Thoracic aorta (tissue), 2 donors: ENCODE measurements at regions not wholly inside any gene's neighbourhood (a gene's known extent, or its start where the extent isn't known, plus 50 kb on each side); places are given as distances from the start of the nearest gene placed in this dataset.

Source experiments
- ATAC-seq: fragments of 150-250 bp; one replicate; pipeline ENCODE4 v1.8.0; 2017; ENCODE audit warnings: low read depth; ENCODE audit not compliant: insufficient number of reproducible peaks, low FRiP score
- DNase-seq: peaks from one replicate; pipeline ENCODE4 v3.0.0-alpha.2; 2020; ENCODE audit warnings: low spot score
- H3K27ac ChIP-seq, 2 donors: fragments of 200-600 bp; sonication (generic); 1 replicate in 1 of 2; 2 replicates in 1 of 2; pipeline ENCODE4 v1.5.1; 2016; ENCODE audit warnings: mild to moderate bottlenecking in 2 of 2, moderate library complexity in 2 of 2
- H3K27me3 ChIP-seq: fragments of 200-600 bp; sonication (generic); replicated peaks from 2 replicates; pipeline ENCODE4 v1.6.0; 2016; ENCODE audit warnings: mild to moderate bottlenecking; ENCODE audit not compliant: insufficient read depth
- H3K36me3 ChIP-seq: fragments of 200-600 bp; sonication (generic); one replicate; pipeline ENCODE4 v1.5.1; 2016
- H3K4me1 ChIP-seq, 2 donors: fragments of 200-600 bp; sonication (generic); 1 replicate in 1 of 2; 2 replicates in 1 of 2; pipeline versions ENCODE4 v1.5.1 to v1.6.0; 2016; ENCODE audit warnings: low read depth in 2 of 2, mild to moderate bottlenecking in 1 of 2; ENCODE audit not compliant: control insufficient read depth in 1 of 2
- H3K4me3 ChIP-seq: fragments of 200-600 bp; sonication (generic); 2 replicates; pipeline ENCODE4 v1.5.1; 2016; ENCODE audit warnings: mild to moderate bottlenecking
- H3K9me3 ChIP-seq: fragments of 200-600 bp; sonication (generic); 2 replicates; pipeline ENCODE4 v1.5.1; 2016
- TF ChIP-seq, protein P1 (sequence below): fragments of 200-600 bp; sonication (generic); IDR thresholded peaks from one replicate; pipeline ENCODE4 v1.5.1; 2019; ENCODE audit warnings: antibody characterized with exemption

- DNase-seq (no peak), ATAC-seq (no peak)
- no peaks in the 10 kb centered on the region for H3K27me3 ChIP-seq
- H3K4me1 ChIP-seq: peaks cover 0 to 3% of the 10 kb centered on the region in 2 donors
- TF ChIP-seq, protein P1, sequence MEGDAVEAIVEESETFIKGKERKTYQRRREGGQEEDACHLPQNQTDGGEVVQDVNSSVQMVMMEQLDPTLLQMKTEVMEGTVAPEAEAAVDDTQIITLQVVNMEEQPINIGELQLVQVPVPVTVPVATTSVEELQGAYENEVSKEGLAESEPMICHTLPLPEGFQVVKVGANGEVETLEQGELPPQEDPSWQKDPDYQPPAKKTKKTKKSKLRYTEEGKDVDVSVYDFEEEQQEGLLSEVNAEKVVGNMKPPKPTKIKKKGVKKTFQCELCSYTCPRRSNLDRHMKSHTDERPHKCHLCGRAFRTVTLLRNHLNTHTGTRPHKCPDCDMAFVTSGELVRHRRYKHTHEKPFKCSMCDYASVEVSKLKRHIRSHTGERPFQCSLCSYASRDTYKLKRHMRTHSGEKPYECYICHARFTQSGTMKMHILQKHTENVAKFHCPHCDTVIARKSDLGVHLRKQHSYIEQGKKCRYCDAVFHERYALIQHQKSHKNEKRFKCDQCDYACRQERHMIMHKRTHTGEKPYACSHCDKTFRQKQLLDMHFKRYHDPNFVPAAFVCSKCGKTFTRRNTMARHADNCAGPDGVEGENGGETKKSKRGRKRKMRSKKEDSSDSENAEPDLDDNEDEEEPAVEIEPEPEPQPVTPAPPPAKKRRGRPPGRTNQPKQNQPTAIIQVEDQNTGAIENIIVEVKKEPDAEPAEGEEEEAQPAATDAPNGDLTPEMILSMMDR: no peak
- H3K9me3 ChIP-seq: no peaks in the 10 kb centered on the region
- H3K27ac ChIP-seq: no peak overlapping the region
- no peak overlapping the region for H3K4me3 ChIP-seq
- no peaks in the 10 kb centered on the region for H3K36me3 ChIP-seq
Observed at GRCh38 chr20:16179371-16179770, 393.9 kb downstream of the KIF16B start.

GRCh38 chr20:16178546-16179135 is 394.6 kb downstream of the KIF16B start:
- no peak for ATAC-seq
- H3K4me3 ChIP-seq: no peak overlapping the region
- no peak for DNase-seq
- H3K36me3 ChIP-seq: no peaks in the 10 kb centered on the region
- H3K9me3 ChIP-seq: no peaks in the 10 kb centered on the region
- no peak overlapping the region for H3K27ac ChIP-seq
- TF ChIP-seq, protein P1: no peak
- H3K27me3 ChIP-seq: no peaks in the 10 kb centered on the region
- H3K4me1 ChIP-seq: peaks cover 0 to 3% of the 10 kb centered on the region in 2 donors

GRCh38 chr20:16175322-16175961 is 397.8 kb downstream of the KIF16B start:
- no peaks in the 10 kb centered on the region for H3K9me3 ChIP-seq
- ATAC-seq (no peak), DNase-seq (no peak)
- H3K27me3 ChIP-seq: no peaks in the 10 kb centered on the region
- no peak overlapping the region for H3K27ac ChIP-seq
- TF ChIP-seq, protein P1: no peak
- no peaks in the 10 kb centered on the region for H3K36me3 ChIP-seq
- no peak overlapping the region for H3K4me3 ChIP-seq
- H3K4me1 ChIP-seq: no peaks in the 10 kb centered on the region

GRCh38 chr20:16174311-16174710 is 398.9 kb downstream of the KIF16B start:
- DNase-seq (no peak), ATAC-seq (no peak)
- no peak overlapping the region for H3K4me3 ChIP-seq
- H3K27me3 ChIP-seq: no peaks in the 10 kb centered on the region
- no peaks in the 10 kb centered on the region for H3K4me1 ChIP-seq
- no peaks in the 10 kb centered on the region for H3K36me3 ChIP-seq
- no peaks in the 10 kb centered on the region for H3K9me3 ChIP-seq
- TF ChIP-seq, protein P1: no peak
- H3K27ac ChIP-seq: no peak overlapping the region

- Histone ChIP-seq H3K36me3 (no peaks in the 10 kb centered on the region), H3K27ac (no peak overlapping the region), H3K9me3 (no peaks in the 10 kb centered on the region), H3K4me1 (no peaks in the 10 kb centered on the region), H3K4me3 (no peak overlapping the region), H3K27me3 (no peaks in the 10 kb centered on the region)
- DNase-seq (no peak), ATAC-seq (no peak)
- TF ChIP-seq, protein P1: no peak
Observed at GRCh38 chr20:16173044-16173443, 400.2 kb downstream of the KIF16B start.
